AG09319 (cell line): ENCODE measurements at regions not wholly inside any gene's neighbourhood (a gene's known extent, or its start where the extent isn't known, plus 50 kb on each side); places are given as distances from the start of the nearest gene placed in this dataset.

Source experiments
- DNase-seq: peaks from one replicate; pipeline ENCODE4 v3.0.0-alpha.2; 2010; ENCODE audit warnings: low read depth; ENCODE audit errors: extremely low read depth
- CTCF ChIP-seq: IDR thresholded peaks from 2 replicates; pipeline ENCODE4 v1.5.1; 2011; ENCODE audit warnings: low read depth, mild to moderate bottlenecking, inconsistent platforms, low read length, moderate library complexity

GRCh38 chr11:119863851-119864601 lies 135.0 kb upstream of the NECTIN1 start:
- no peak for DNase-seq
- no peak for TF ChIP-seq CTCF

DNA sequence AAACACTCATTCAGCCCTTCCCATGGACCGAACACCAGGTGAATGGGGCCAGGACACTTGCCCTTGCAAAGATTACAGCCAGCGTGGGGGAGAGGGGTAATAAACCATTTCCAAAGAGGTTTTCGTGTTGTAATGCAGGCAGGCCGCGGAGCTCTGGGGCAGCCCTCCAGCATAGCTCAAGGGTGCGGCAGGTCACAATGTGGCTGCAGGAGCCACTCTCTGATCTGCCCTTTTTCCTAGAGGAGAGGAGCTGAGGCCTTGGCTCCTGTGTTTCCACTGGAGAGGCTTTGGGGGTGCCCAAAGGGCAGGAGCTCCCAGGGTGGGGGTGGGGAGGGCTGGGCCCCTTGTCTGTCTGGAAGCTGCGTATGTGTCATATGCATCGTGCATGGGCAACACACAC lies 134.2 kb upstream of the NECTIN1 start:
- no peak for TF ChIP-seq CTCF
- DNase-seq, result no peak

- TF ChIP-seq CTCF, result no peak
- DNase-seq, result no peak
Measured at GRCh38 chr11:119861160-119861559, 132.2 kb upstream of the NECTIN1 start.

DNA sequence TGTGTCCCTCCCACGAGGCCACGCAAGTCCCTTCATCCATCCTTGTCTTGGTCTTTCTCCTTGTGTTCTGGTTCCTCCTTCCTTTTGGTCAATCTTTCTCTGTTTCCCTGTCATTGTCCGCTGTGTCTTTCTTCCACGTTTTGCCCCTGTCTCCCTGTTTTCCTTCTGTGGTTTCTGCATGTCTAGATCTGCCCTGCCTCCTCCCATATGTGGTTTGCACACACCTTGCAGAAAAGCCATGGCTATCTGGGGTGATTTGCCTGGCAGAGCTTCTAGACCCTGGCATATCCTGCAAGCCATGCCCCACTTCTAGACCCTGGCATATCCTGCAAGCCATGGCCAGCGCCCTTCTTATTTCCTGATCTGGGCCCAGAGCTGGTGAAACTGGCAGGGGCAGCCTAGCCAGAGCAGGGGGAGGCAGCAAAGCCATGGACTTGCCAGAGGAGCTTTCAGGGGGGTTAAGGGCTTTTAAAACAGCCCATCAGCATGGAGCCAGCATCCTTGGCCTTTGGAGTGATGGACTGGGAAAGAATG lies 131.6 kb upstream of the NECTIN1 start:
- no peak for DNase-seq
- TF ChIP-seq CTCF, result no peak

- no peak for DNase-seq
- no peak for TF ChIP-seq CTCF
Measured at GRCh38 chr11:119859684-119860083, 130.7 kb upstream of the NECTIN1 start.

DNA sequence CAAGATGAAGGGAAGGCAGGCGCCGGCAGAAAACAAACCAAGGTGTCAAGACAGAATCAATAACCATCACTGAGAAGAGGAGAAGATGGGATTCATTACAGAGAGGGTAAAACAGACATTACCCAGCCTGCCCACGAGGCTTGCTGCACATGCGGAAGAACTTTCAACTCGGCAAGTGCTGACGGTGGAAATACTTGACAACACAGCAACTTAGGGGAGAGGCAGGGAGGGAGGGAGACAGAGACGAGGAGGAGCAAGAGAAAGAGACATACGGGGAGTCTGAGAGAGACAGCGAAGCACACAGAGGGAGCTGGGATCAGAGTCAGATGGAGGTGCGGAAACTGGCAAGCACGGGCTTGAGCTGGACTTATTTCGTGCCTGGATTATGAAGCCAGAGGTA lies 129.3 kb upstream of the NECTIN1 start:
- TF ChIP-seq CTCF, result no peak
- DNase-seq, result no peak

GRCh38 chr11:119856681-119857485 lies 127.9 kb upstream of the NECTIN1 start:
- DNase-seq, result no peak
- TF ChIP-seq CTCF, result no peak
